Loucy (cell line): ENCODE measurements at regions not wholly inside any gene's neighbourhood (a gene's known extent, or its start where the extent isn't known, plus 50 kb on each side); places are given as distances from the start of the nearest gene placed in this dataset.

Experiments
- EZH2phosphoT487 ChIP-seq: fragments of 200-600 bp; IDR thresholded peaks from 2 replicates; pipeline ENCODE4 v1.6.1; 2018; ENCODE audit warnings: antibody characterized with exemption, mild to moderate bottlenecking, moderate library complexity, borderline replicate concordance
- TF ChIP-seq, protein P1 (sequence below): fragments of 200-600 bp; sonication (generic); conservative IDR thresholded peaks from 2 replicates; pipeline ENCODE4 v1.5.1; 2014; ENCODE audit warnings: mild to moderate bottlenecking, antibody characterized with exemption, low read length

GRCh38 chr9:13034694-13035002 is 244.8 kb downstream of the MPDZ start:
- no peak for TF ChIP-seq EZH2phosphoT487
- TF ChIP-seq, protein P1, sequence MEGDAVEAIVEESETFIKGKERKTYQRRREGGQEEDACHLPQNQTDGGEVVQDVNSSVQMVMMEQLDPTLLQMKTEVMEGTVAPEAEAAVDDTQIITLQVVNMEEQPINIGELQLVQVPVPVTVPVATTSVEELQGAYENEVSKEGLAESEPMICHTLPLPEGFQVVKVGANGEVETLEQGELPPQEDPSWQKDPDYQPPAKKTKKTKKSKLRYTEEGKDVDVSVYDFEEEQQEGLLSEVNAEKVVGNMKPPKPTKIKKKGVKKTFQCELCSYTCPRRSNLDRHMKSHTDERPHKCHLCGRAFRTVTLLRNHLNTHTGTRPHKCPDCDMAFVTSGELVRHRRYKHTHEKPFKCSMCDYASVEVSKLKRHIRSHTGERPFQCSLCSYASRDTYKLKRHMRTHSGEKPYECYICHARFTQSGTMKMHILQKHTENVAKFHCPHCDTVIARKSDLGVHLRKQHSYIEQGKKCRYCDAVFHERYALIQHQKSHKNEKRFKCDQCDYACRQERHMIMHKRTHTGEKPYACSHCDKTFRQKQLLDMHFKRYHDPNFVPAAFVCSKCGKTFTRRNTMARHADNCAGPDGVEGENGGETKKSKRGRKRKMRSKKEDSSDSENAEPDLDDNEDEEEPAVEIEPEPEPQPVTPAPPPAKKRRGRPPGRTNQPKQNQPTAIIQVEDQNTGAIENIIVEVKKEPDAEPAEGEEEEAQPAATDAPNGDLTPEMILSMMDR = no peak
